UCSD-AML1 (cell line): ENCODE measurements at regions not wholly inside any gene's neighbourhood (a gene's known extent, or its start where the extent isn't known, plus 50 kb on each side); places are given as distances from the start of the nearest gene placed in this dataset.

ENCODE experiments used
- DNase-seq: peaks from one replicate; lab custom pipeline; 2025; ENCODE audit not compliant: unreplicated experiment; lab: John Stamatoyannopoulos, UW

- no peak for DNase-seq
Measured at GRCh38 chr12:126608607-126609175, 1543.5 kb downstream of the AACS start.

- no peak for DNase-seq
Measured at GRCh38 chr12:126616441-126616840, 1551.2 kb downstream of the AACS start.

GRCh38 chr12:126617312-126617711 is 1552.1 kb downstream of the AACS start:
- no peak for DNase-seq

- DNase-seq, result no peak
Measured at GRCh38 chr12:126627596-126627995, 1562.4 kb downstream of the AACS start.

- no peak for DNase-seq
Measured at GRCh38 chr12:126636821-126637220, 1571.6 kb downstream of the AACS start.

GRCh38 chr12:126644236-126645020 is 1579.2 kb downstream of the AACS start:
- DNase-seq, result no peak

- no peak for DNase-seq
Measured at GRCh38 chr12:126648074-126648473, 1582.8 kb downstream of the AACS start.

- no peak for DNase-seq
Measured at GRCh38 chr12:126651133-126651532, 1585.9 kb downstream of the AACS start.

- no peak for DNase-seq
Measured at GRCh38 chr12:126663304-126664094, 1598.3 kb downstream of the AACS start.

GRCh38 chr12:126667339-126667738 is 1599.6 kb upstream of the TMEM132C start:
- no peak for DNase-seq

GRCh38 chr12:126668538-126668937 is 1598.4 kb upstream of the TMEM132C start:
- no peak for DNase-seq

- no peak for DNase-seq
Measured at GRCh38 chr12:126668961-126669360, 1598.0 kb upstream of the TMEM132C start.

GRCh38 chr12:126676434-126676833 is 1590.5 kb upstream of the TMEM132C start:
- no peak for DNase-seq

- no peak for DNase-seq
Measured at GRCh38 chr12:126681676-126682075, 1585.3 kb upstream of the TMEM132C start.

GRCh38 chr12:126684703-126685102 is 1582.3 kb upstream of the TMEM132C start:
- no peak for DNase-seq

GRCh38 chr12:126685636-126686035 is 1581.3 kb upstream of the TMEM132C start:
- DNase-seq, result no peak

- no peak for DNase-seq
Measured at GRCh38 chr12:126688556-126688955, 1578.4 kb upstream of the TMEM132C start.

GRCh38 chr12:126700096-126700495 is 1566.9 kb upstream of the TMEM132C start:
- DNase-seq, result no peak

GRCh38 chr12:126704609-126705008 is 1562.4 kb upstream of the TMEM132C start:
- DNase-seq, result no peak

GRCh38 chr12:126706300-126706699 is 1560.7 kb upstream of the TMEM132C start:
- DNase-seq, result no peak

- DNase-seq, result no peak
Measured at GRCh38 chr12:126708492-126708896, 1558.5 kb upstream of the TMEM132C start.

- no peak for DNase-seq
Measured at GRCh38 chr12:126718365-126718764, 1548.6 kb upstream of the TMEM132C start.
